ENCODE measurements at regions not wholly inside any gene's neighbourhood (a gene's known extent, or its start where the extent isn't known, plus 50 kb on each side); places are given as distances from the start of the nearest gene placed in this dataset.

GRCh38 chrX:84712621-84713020 is 210.4 kb upstream of the HDX start:
- TF ChIP-seq CTCF (IDR thresholded peaks at IDR 0.05) (no peak), EZH2 (IDR thresholded peaks at IDR 0.05; ENCODE audit: borderline replicate concordance, insufficient read depth, low read depth, low read length, poor library complexity, severe bottlenecking) (no peak)

Data from B cell (primary cell).